Astrocyte of the spinal cord (primary cell): ENCODE measurements at regions not wholly inside any gene's neighbourhood (a gene's known extent, or its start where the extent isn't known, plus 50 kb on each side); places are given as distances from the start of the nearest gene placed in this dataset.

Experiments
- DNase-seq: peaks from one replicate; pipeline ENCODE4 v3.0.0; 2011; ENCODE audit warnings: low read depth, low spot score
- H3K4me3 ChIP-seq: 2 replicates; pipeline ENCODE4 v1.5.1; 2011; ENCODE audit warnings: low read depth, mild to moderate bottlenecking, low read length, moderate library complexity
- CTCF ChIP-seq: IDR thresholded peaks from 2 replicates; pipeline ENCODE4 v1.5.1; 2012; ENCODE audit warnings: low read depth, mild to moderate bottlenecking, low read length, inconsistent platforms
- in situ Hi-C: cut with HindIII; loops from 2 replicates; pipeline ENCODE4 v1.10.0; 2017; ENCODE audit warnings: low sequenced_read_pairs

DNA sequence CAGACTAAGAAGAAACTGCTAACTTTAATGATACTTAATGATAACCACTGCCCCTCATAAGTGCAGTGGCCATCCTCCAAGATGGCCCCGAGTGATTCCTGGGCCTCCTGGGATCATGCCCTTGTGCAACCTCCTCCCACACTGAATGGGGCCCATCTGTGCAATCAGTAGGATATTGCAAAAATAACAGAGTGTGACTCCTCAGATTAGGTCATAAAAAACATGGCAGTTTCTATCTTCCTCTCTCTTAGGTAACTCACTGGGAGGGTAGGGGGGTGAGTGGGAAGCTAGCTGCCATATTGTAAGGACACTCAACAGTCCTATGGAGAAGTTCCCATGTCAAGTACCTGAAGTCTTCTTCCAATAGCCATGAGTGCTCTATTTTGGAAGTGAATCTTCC is 173.0 kb downstream of the SHQ1 start:
- in situ Hi-C loops = no loop called here
- no peak for TF ChIP-seq CTCF
- no peak overlapping the region for H3K4me3 ChIP-seq
- no peak for DNase-seq

GRCh38 chr3:72673011-72673771 is 175.1 kb downstream of the SHQ1 start:
- H3K4me3 ChIP-seq = no peak overlapping the region
- TF ChIP-seq CTCF = no peak
- no peak for DNase-seq
- in situ Hi-C loops = no loop called here

DNA sequence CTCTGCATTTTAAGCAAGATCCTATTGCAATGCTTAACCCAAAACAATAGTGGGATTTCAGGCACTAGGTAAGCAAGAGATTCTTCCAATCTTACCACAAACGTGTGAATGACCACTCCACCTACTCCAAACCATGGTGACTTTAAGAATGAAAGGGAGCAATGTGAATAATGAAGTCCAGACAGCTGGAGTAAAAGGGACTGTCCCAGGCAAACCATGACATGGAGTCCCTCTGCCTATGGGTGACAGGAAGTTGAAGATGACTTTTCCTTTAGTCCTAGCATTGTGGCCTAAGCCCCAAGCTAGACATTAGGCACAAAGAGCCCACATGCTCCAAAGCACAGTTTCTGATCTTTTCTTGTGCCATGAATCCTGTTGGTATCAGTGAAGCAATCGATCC is 179.0 kb downstream of the SHQ1 start:
- DNase-seq = no peak
- no peak overlapping the region for H3K4me3 ChIP-seq
- in situ Hi-C loops = no loop called here
- TF ChIP-seq CTCF = no peak

- no peak for DNase-seq
- TF ChIP-seq CTCF = no peak
These were observed 181.8 kb downstream of the SHQ1 start for GRCh38 chr3:72666447-72666755.

DNA sequence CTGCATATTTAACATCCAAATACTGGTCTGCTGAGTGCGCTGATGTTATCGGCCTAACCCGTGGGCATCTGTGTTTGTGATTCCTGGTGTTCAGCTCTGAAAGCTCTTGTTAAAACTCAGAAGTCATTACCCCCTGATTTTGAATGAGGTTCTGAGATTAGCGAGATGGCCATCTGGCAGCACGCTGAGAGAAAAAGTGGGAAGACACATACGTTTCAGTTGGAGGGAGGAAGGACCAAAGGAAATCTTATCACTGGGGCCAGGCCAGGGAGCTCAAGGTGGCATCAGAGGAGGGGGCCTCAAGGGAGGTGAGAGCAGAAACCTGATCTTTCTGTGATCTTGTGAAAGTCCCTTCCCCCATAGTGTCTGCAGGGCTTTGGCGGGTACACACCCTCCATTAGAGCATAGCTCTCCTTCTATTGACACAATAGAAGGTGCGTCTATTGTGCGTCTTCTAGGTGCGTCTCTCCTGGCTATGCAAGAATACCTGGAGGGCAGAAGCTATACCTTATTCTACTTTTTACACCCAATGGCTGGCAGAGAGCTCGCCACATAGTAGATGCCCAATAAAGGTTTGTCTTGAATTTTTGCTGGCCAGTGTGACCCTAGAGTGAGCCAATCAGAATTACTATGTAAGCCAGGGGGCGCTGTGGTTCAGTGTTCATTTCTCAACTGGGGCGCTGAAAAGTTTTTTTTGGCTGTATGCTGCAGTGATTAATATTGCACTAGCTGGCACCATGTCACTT is 182.4 kb downstream of the SHQ1 start:
- no peak overlapping the region for H3K4me3 ChIP-seq
- in situ Hi-C loops = no loop called here
- no peak for DNase-seq
- peak; percentile 44 for TF ChIP-seq CTCF

More at GRCh38 chr3:72666447-72666755, 181.8 kb downstream of the SHQ1 start:
- in situ Hi-C loops = no loop called here
- no peak overlapping the region for H3K4me3 ChIP-seq

GRCh38 chr3:72665103-72665502 is 183.1 kb downstream of the SHQ1 start:
- in situ Hi-C loops = no loop called here
- DNase-seq = no peak
- no peak for TF ChIP-seq CTCF
- H3K4me3 ChIP-seq = no peak overlapping the region
